Brain pericyte (primary cell): ENCODE measurements at regions not wholly inside any gene's neighbourhood (a gene's known extent, or its start where the extent isn't known, plus 50 kb on each side); places are given as distances from the start of the nearest gene placed in this dataset.
"Not testable (repeated sequence)": the region's sequence is repeated elsewhere in the genome, so short reads cannot be mapped to it uniquely, and the experiment has no call there.

ENCODE experiments used
- DNase-seq: peaks from one replicate; pipeline ENCODE4 v3.0.0-alpha.2; 2012; ENCODE audit warnings: low read depth, low spot score

- no peak for DNase-seq
Measured at GRCh38 chr16:29114574-29114973, 129.7 kb downstream of the LAT start.

DNA sequence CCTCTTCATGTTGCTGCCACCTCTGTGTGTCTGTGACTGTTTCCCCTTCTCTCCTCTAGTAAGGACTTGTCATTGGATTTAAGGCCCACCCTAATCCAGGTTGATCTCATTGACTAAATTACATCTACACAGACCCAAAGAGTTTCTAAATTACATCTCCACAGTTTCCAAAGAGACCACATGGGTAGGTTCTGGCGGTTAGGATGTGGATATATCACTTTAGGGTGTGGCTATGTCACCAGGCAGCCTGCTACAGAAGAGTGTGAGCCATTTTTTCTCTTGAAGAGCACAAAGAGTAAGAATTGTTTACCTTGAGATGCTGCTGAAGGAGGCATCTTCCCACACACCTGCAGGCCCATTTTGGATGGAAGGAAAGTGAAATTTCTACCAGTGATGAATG is 128.6 kb downstream of the LAT start:
- DNase-seq = not testable (repeated sequence)

GRCh38 chr16:29112755-29113347 is 128.0 kb downstream of the LAT start:
- no peak for DNase-seq

DNA sequence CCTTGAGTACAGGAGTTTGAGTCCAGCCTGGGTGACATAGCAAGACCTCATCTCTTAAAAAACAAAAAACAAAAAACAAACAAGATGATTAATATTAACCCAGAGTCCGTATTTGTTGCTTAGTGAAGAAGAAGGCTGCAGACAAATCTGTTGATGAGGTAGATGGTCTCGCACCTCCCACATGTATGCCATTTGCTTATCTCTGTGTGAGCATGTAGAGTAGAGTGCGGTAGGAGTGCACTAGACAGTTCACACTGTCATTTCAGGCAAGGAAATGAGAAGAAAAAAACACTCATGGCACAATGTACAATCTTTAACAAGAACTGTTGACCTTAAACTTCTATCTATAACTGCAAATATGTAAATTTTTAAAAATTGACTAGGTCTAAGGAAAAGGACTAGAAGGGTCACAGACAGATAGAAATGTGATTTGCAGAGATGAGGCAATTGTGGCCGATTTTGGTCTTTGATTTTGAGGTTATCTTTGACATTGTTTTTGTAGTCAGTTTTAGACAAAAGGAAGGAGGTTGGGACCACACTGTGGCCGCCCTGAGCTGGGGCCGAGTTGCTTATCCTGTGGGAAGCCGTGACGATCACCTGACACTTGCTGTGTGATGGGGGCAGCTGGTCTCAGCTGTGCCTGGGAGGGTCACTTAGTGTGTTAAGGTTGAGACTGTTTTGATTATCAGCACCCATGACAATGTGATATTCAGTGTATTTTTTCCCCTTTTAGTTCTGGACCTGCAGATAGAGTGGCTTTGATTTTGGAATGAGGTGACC is 127.2 kb downstream of the LAT start:
- DNase-seq = not testable (repeated sequence)

GRCh38 chr16:29111421-29111820 is 126.6 kb downstream of the LAT start:
- DNase-seq = no peak

DNA sequence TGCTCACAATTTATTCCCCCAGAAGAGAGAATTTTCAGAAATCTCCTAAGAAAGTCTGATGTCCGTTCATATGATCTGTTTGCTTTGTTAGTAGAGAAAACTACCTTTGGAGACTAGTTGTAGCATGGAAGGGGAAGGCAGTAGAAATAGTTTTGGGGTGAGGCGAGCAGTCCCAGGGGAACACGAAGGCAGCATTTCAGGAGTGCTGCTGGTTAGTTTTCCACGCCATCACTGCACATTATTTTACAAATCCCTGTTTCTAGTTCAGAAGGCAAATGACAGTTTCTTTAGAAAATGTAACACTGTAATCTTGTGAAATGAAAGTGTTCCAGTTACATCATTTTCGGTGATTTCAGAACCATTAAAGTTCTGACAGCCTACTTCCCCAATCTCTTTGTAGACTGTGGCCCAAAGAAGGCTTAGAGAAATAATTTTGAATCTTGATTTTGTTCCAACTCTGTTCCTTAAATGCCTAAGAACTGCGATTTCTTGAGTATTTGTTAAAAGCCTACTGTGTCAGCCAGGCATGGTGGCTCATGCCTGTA is 123.8 kb downstream of the LAT start:
- DNase-seq = not testable (repeated sequence)

GRCh38 chr16:29107299-29107698 is 122.4 kb downstream of the LAT start:
- DNase-seq = no peak

DNA sequence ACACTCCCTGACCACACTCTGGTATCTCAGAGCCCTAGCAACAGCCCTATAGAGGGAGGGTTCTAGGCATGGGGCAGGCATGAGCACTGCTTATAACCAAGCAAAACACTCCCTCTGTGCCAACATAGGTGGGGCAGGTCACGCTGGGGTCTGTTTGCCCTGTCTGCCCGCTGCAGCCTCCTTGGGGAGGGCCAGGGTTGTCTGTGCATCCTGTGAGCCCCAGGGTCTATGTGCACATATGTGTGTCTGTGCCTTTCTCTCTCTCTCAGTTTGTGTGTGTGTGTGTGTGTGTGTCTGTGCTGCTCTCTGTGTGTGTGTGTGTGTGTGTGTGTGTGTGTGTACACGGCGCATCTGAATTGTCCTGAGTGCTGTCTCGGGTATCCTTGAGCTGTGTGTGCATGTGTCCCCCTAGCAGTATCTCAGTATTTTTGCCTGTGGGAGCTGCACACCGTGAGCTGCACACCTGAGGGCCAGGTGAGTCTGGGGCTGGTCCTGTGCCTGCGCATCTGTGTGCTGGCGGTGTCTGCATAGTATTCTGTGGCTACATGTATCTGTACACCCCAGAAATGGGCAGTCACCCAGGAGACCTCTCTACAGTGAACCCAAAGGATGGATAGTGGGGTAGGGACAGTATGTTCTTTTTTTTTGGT is 121.5 kb downstream of the LAT start:
- not testable (repeated sequence) for DNase-seq

- DNase-seq = not testable (repeated sequence)
Measured at GRCh38 chr16:29104600-29104999, 119.7 kb downstream of the LAT start.

DNA sequence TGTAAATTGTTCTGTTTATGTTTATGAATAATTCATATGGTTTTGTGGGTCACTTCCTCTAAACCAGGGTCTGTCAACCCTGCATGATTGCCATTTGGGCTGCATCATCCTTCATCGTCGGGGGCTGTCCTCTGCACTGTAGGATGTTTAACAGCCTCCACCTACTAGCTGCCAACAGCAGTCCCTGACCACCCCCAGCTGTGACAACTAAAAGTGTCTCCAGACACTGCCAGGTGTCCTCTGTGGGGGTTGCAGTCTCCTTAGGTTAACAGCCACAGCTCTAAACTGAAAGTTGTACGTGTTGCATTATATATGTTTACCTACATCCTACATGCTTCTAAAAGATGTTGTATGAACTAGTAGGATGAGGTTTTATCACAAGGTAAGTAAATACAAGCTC is 113.1 kb downstream of the LAT start:
- not testable (repeated sequence) for DNase-seq

DNA sequence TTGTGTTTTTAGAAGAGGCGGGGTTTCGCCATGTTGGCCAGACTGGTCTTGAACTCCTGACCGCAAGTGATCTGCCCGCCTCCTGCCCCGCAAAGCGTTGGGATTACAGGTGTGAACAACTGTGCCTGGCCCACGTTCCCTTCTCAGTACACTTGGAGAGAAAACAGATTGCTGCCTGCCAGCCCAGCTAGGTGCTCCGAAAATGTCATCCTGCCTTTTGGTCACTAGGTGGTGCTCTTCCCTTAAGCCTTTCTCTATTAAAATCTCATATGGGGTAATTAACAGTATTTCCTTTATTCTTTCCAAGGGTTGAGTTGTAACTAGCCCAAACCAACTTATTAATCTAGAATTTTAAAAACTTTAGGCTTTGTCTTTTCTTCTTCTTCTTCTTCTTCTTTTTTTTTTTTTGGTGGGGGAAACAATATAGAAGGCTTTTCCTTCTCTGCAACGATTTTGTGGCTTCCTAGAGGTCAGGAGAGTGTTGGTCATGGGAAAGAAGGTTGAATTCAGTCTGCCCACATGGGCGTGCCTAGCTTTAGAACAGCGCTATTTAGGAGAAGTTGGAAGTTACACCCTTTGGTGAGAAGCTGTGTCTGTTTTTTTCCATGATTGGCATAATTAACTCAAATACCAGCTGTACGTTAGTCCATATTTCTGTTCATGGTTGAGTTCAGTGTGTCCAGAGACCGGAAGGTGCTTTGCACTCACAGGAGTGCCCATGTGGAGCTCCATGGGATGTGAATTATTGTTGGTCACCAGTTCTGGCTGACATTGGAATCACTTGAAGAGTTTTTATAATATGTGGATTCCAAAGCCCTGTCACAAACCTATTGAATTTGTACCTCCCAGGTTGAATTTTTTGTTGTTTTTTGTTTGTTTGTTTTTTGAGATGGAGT is 110.1 kb downstream of the LAT start:
- not testable (repeated sequence) for DNase-seq

GRCh38 chr16:29094325-29094724 is 109.5 kb downstream of the LAT start:
- not testable (repeated sequence) for DNase-seq

DNA sequence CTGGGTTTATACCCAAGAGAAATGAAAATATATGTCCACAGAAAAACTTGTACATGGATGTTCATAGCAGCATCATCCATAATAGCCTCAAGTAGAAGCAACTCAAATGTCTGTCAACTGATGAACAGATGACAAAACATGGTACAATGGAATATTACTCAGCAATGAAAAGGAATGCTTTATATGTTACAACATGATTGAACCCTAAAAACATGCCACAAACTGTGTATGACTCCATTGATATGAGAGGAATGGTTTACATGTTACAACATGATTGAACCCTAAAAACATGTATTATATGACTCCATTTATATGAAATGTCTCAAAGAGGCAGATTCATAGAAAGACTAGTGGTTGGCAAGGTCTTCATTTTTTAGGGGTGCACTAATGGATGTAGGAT is 104.8 kb downstream of the LAT start:
- DNase-seq = not testable (repeated sequence)

GRCh38 chr16:29087673-29088072 is 102.8 kb downstream of the LAT start:
- not testable (repeated sequence) for DNase-seq

DNA sequence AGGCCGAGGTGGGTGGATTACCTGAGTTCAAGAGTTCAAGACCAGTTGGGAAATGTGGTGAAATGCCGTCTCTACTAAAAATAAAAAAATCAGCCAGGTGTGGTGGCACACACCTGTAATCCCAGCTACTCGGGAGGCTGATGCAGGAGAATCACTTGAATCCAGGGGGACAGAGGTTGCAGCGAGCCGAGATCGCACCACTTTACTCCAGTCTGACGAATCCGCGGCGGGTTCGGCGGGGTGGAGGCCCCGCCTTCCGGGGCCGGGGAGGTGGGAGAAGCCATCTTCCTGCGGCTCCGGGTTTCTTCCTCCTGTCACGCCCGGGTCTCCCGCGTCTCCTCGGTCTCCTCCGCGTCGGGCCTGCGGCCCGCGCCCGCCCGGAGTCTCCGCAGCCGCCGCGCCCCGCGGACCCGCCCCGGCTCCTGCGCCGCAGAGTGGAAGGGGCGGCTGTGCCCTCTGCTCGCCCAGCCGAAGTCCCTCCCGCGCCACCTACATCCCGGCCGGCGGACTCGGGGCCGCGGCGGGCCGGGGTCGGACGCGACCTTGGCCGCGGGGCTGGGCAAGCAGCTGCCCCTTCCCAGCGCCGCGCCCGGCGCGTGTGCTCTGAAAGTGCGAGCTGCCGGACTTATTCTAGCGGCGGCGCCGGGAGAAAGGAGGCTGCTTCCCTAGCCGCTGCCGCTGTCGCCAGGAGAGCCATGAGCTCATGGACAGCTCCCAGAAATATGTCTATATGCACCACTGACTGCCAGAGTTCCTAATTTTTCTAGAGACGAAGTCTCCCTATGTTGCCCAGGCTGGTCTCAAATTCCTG is 97.2 kb downstream of the LAT start:
- DNase-seq = not testable (repeated sequence)

DNA sequence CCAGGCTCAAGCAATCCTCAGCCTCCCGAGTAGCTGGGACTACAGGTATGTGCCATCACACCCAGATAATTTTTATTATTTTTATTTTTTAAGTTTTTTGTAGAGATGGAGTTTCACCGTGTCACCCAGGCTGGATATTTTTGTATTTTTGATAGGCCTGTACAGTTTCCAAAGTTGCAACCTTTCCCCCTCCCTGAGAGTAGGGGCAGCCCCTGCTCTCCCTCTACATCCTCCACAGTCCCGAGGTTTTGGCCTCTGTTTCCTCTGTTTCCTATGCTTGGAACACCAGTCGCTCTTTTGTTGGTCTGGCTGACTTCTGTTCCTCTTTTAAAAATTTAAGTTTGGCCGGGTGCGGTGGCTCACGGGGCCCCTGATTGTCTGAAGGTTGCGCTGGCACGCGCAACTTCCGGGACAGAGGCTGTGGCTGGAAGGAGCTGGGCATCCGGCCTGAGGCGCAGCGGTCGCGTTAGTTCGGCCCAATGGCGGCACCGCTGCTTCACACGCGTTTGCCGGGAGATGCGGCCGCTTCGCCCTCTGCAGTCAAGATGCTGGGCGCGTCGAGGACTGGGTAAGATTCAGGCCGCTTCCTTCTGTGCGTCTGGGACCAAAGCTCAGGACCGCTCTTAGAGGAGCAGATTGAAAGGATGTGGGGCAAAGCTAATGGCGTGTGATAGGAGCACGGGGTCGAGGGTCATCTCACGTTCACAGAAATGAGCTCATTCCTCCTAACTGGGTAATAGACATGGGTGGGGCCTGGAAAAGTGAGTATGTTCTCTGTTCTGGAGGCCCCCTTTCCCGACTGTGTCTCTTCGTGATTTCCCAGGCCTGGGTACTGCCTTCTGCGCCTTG is 89.9 kb downstream of the LAT start:
- not testable (repeated sequence) for DNase-seq

- not testable (repeated sequence) for DNase-seq
Measured at GRCh38 chr16:29062235-29062634, 77.4 kb downstream of the LAT start.

DNA sequence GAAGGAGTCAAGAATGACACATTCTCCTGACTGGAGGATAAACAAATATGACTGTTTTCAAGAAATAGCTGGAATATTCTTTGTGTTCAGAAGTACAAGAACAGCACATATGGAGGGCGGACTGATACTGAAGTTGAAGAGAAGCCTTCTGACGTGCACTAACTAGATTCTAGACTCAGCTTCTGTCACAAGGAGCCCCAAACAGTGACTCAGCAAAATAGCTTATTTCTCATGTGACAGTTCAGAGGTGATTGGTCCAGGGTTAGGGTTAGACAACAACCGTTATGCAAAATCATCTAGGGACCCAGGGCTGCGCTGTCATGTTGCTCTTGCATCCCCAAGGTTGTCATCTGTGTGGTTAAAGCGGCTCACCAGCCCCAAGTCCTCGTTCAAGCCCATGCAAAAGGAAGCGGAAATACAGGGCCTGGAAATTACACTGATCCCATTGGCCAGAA is 76.6 kb downstream of the LAT start:
- not testable (repeated sequence) for DNase-seq

GRCh38 chr16:29060022-29060810 is 75.4 kb downstream of the LAT start:
- not testable (repeated sequence) for DNase-seq
